GM12865 (cell line): ENCODE measurements at regions not wholly inside any gene's neighbourhood (a gene's known extent, or its start where the extent isn't known, plus 50 kb on each side); places are given as distances from the start of the nearest gene placed in this dataset.

Experiments
- DNase-seq: peaks from one replicate; pipeline ENCODE4 v3.0.0; 2010; ENCODE audit warnings: low read depth
- H3K4me3 ChIP-seq: 2 replicates; pipeline ENCODE4 v1.5.1; 2011; ENCODE audit warnings: mild to moderate bottlenecking, low read depth, low read length, control low read depth
- CTCF ChIP-seq: IDR thresholded peaks from 2 replicates; pipeline ENCODE4 v1.5.1; 2011; ENCODE audit warnings: low read length, control low read depth, low read depth, inconsistent platforms; ENCODE audit not compliant: insufficient read depth; ENCODE audit errors: missing control alignments

DNA sequence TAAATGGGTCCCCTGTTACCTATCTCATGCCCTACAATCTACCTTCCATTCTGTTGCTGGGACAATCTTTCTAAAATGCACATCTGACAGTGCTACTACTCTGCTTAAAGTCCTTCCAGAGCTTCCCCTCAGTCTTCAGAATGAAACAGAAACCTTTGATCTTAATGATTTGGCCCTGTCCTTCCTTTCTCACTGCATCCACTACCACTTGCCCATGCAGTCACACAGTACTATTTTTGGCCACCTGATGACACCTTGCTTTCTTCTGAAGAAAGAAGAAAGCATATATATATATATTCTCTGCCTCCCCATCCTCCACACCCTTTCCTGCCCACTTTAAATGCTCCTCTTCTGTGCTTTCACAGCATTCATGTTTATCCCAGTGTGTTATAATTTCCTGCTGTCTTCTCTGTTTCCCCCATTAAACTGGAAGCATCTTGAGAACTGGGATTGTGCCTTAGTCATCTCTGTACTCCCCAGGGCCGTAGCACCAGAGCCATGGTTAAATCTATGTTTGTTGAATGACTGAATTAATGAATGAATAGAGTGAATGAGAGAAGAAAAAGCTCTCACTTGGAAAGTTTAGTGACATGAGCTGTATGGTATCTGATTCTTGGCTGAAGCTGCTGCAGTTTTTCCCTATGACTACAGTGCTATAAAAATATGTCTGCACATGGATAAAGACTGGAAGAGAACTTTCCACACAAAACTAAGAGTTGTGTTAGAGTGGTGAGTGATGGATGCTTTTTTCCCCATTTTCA, 56.2 kb downstream of the RTL9 start:
- DNase-seq, result peak; percentile 43
- no peak overlapping the region for H3K4me3 ChIP-seq
- no peak for TF ChIP-seq CTCF

- no peak for DNase-seq
- H3K4me3 ChIP-seq, result no peak overlapping the region
These were observed 57.0 kb downstream of the RTL9 start for GRCh38 chrX:110415440-110416170.

GRCh38 chrX:110417128-110417527, 58.5 kb downstream of the RTL9 start:
- DNase-seq, result no peak
- H3K4me3 ChIP-seq, result no peak overlapping the region
- no peak for TF ChIP-seq CTCF

More at GRCh38 chrX:110415440-110416170, 57.0 kb downstream of the RTL9 start:
- TF ChIP-seq CTCF, result no peak

GRCh38 chrX:110418316-110419235, 59.9 kb downstream of the RTL9 start:
- DNase-seq, result no peak
- H3K4me3 ChIP-seq, result no peak overlapping the region
- TF ChIP-seq CTCF, result peak; percentile 4

DNA sequence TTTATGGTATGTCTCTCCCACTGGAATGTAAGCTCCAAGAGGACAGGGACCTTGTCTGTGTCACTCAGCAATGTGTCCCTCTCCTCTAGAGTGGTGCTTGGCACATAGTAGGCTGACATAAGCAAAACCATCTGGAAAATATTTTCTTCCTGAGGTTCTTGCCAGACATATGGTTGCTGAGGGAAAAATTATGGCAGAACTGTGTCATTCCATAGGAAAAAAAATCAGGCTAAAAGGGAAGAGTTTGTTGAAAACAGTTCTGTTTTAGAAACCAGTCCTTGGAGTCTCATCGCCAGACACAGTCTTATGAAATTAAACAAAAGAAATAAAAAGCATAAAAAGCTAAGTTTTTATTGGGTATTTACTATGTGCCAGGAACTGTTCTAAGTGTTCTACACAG, 60.9 kb downstream of the RTL9 start:
- H3K4me3 ChIP-seq, result no peak overlapping the region
- TF ChIP-seq CTCF, result no peak
- no peak for DNase-seq

GRCh38 chrX:110420771-110421499, 62.3 kb downstream of the RTL9 start:
- DNase-seq, result peak; percentile 18

More at GRCh38 chrX:110420771-110421499, 62.3 kb downstream of the RTL9 start:
- peak; percentile 26 for TF ChIP-seq CTCF
- no peak overlapping the region for H3K4me3 ChIP-seq
